ENCODE measurements at regions not wholly inside any gene's neighbourhood (a gene's known extent, or its start where the extent isn't known, plus 50 kb on each side); places are given as distances from the start of the nearest gene placed in this dataset.
"Not testable (repeated sequence)": the region's sequence is repeated elsewhere in the genome, so short reads cannot be mapped to it uniquely, and the experiment has no call there.

- intact Hi-C loops (cut with micrococcal nuclease) = no loop called here
- Mint-ChIP-seq H3K9me3 (no peaks in the 10 kb centered on the region), H3K4me3 (no peak overlapping the region), H3K36me3 (ENCODE audit: low read depth) (peaks cover 5% of the 10 kb centered on the region), H3K27me3 (ENCODE audit: insufficient read depth) (no peaks in the 10 kb centered on the region), H3K27ac (no peak overlapping the region), H3K4me1 (ENCODE audit: low read depth) (peaks cover 42% of the 10 kb centered on the region)
- DNase-seq (ENCODE audit: low spot score) = no peak
Measured at GRCh38 chr6:27124252-27124657, 123.2 kb upstream of the PRSS16 start.

- intact Hi-C loops (cut with micrococcal nuclease) = no loop called here
Measured at GRCh38 chr6:27126046-27126814, 121.3 kb upstream of the PRSS16 start.

GRCh38 chr6:27126815-27127537 is 120.5 kb upstream of the PRSS16 start:
- peak overlapping the region; percentile 88 for H3K4me3 Mint-ChIP-seq
- no peaks in the 10 kb centered on the region for H3K27me3 Mint-ChIP-seq (ENCODE audit: insufficient read depth)
- intact Hi-C loops (cut with micrococcal nuclease) = loop anchor here (1.0 kb wide), 4 partner anchors 31 to 669 kb away; no protein-coding TSS in a partner anchor
- peak; percentile 83 for DNase-seq (ENCODE audit: low spot score)
- H3K36me3 Mint-ChIP-seq (ENCODE audit: low read depth) = peaks cover 5% of the 10 kb centered on the region
- H3K9me3 Mint-ChIP-seq = no peaks in the 10 kb centered on the region
- H3K27ac Mint-ChIP-seq = peak overlapping the region; percentile 90
- peaks cover 37% of the 10 kb centered on the region for H3K4me1 Mint-ChIP-seq (ENCODE audit: low read depth)

More at GRCh38 chr6:27126046-27126814, 121.3 kb upstream of the PRSS16 start:
- H3K27me3 Mint-ChIP-seq (ENCODE audit: insufficient read depth) = no peaks in the 10 kb centered on the region
- H3K9me3 Mint-ChIP-seq = no peaks in the 10 kb centered on the region
- peak overlapping the region; percentile 88 for H3K4me3 Mint-ChIP-seq
- no peak for DNase-seq (ENCODE audit: low spot score)
- H3K4me1 Mint-ChIP-seq (ENCODE audit: low read depth) = peaks cover 37% of the 10 kb centered on the region
- H3K27ac Mint-ChIP-seq = peak overlapping the region; percentile 90
- H3K36me3 Mint-ChIP-seq (ENCODE audit: low read depth) = peaks cover 5% of the 10 kb centered on the region

GRCh38 chr6:27127874-27128273 is 119.6 kb upstream of the PRSS16 start:
- H3K9me3 Mint-ChIP-seq; H3K27ac Mint-ChIP-seq; H3K36me3 Mint-ChIP-seq (ENCODE audit: low read depth); DNase-seq (ENCODE audit: low spot score); H3K27me3 Mint-ChIP-seq (ENCODE audit: insufficient read depth): not testable (repeated sequence)
- intact Hi-C loops (cut with micrococcal nuclease) = loop anchor here (1.0 kb wide), 4 partner anchors 30 to 668 kb away; no protein-coding TSS in a partner anchor
- Mint-ChIP-seq H3K4me1 (ENCODE audit: low read depth) (peaks cover 37% of the 10 kb centered on the region), H3K4me3 (peak overlapping the region; percentile 88)

- DNase-seq (ENCODE audit: low spot score) = no peak
- Mint-ChIP-seq H3K4me1 (ENCODE audit: low read depth) (peaks cover 34% of the 10 kb centered on the region), H3K4me3 (peak overlapping the region; percentile 9), H3K36me3 (ENCODE audit: low read depth) (peaks cover 5% of the 10 kb centered on the region), H3K27ac (no peak overlapping the region), H3K27me3 (ENCODE audit: insufficient read depth) (no peaks in the 10 kb centered on the region), H3K9me3 (no peaks in the 10 kb centered on the region)
- intact Hi-C loops (cut with micrococcal nuclease) = no loop called here
Measured at GRCh38 chr6:27128311-27129094, 119.0 kb upstream of the PRSS16 start.

- Mint-ChIP-seq H3K9me3 (no peaks in the 10 kb centered on the region), H3K4me1 (ENCODE audit: low read depth) (peaks cover 33% of the 10 kb centered on the region), H3K4me3 (no peak overlapping the region), H3K27ac (peak overlapping the region; percentile 8), H3K27me3 (ENCODE audit: insufficient read depth) (no peaks in the 10 kb centered on the region), H3K36me3 (ENCODE audit: low read depth) (peaks cover 5% of the 10 kb centered on the region)
- no peak for DNase-seq (ENCODE audit: low spot score)
- intact Hi-C loops (cut with micrococcal nuclease) = no loop called here
Measured at GRCh38 chr6:27129095-27129815, 118.2 kb upstream of the PRSS16 start.

- H3K9me3 Mint-ChIP-seq = no peaks in the 10 kb centered on the region
- no peak overlapping the region for H3K27ac Mint-ChIP-seq
- peaks cover 5% of the 10 kb centered on the region for H3K36me3 Mint-ChIP-seq (ENCODE audit: low read depth)
- H3K4me3 Mint-ChIP-seq = no peak overlapping the region
- peaks cover 33% of the 10 kb centered on the region for H3K4me1 Mint-ChIP-seq (ENCODE audit: low read depth)
- H3K27me3 Mint-ChIP-seq (ENCODE audit: insufficient read depth) = no peaks in the 10 kb centered on the region
- intact Hi-C loops (cut with micrococcal nuclease) = loop anchor here (2.0 to 5.0 kb wide), 2 partner anchors 533 to 1812 kb away; partner anchors contain the start of gene ABT1
- no peak for DNase-seq (ENCODE audit: low spot score)
Measured at GRCh38 chr6:27129917-27130316, 117.6 kb upstream of the PRSS16 start.

- H3K4me1 Mint-ChIP-seq (ENCODE audit: low read depth) = peaks cover 40% of the 10 kb centered on the region
- no peaks in the 10 kb centered on the region for H3K27me3 Mint-ChIP-seq (ENCODE audit: insufficient read depth)
Measured at GRCh38 chr6:27130668-27131428, 116.7 kb upstream of the PRSS16 start.

GRCh38 chr6:27132282-27132531 is 115.3 kb upstream of the PRSS16 start:
- H3K4me1 Mint-ChIP-seq (ENCODE audit: low read depth) = peaks cover 35% of the 10 kb centered on the region
- not testable (repeated sequence) for H3K36me3 Mint-ChIP-seq (ENCODE audit: low read depth); DNase-seq (ENCODE audit: low spot score); H3K9me3 Mint-ChIP-seq; H3K4me3 Mint-ChIP-seq; H3K27me3 Mint-ChIP-seq (ENCODE audit: insufficient read depth); H3K27ac Mint-ChIP-seq
- intact Hi-C loops (cut with micrococcal nuclease) = loop anchor here (1.0 to 5.0 kb wide), 15 partner anchors 14 to 1810 kb away; partner anchors contain the start of gene ZNF184

More at GRCh38 chr6:27130668-27131428, 116.7 kb upstream of the PRSS16 start:
- no peak overlapping the region for H3K27ac Mint-ChIP-seq
- no peak for DNase-seq (ENCODE audit: low spot score)
- H3K9me3 Mint-ChIP-seq = no peaks in the 10 kb centered on the region
- H3K4me3 Mint-ChIP-seq = no peak overlapping the region
- H3K36me3 Mint-ChIP-seq (ENCODE audit: low read depth) = peaks cover 5% of the 10 kb centered on the region
- intact Hi-C loops (cut with micrococcal nuclease) = loop anchor here (1.0 to 5.0 kb wide), 4 partner anchors 27 to 1811 kb away; partner anchors contain the start of gene ABT1

- Mint-ChIP-seq H3K36me3 (ENCODE audit: low read depth) (peaks cover 3% of the 10 kb centered on the region), H3K27me3 (ENCODE audit: insufficient read depth) (no peaks in the 10 kb centered on the region), H3K4me3 (no peak overlapping the region), H3K4me1 (ENCODE audit: low read depth) (peaks cover 34% of the 10 kb centered on the region), H3K27ac (no peak overlapping the region), H3K9me3 (no peaks in the 10 kb centered on the region)
- intact Hi-C loops (cut with micrococcal nuclease) = loop anchor here (1.0 to 5.0 kb wide), 16 partner anchors 14 to 1810 kb away; partner anchors contain the start of gene ZNF184
- peak; percentile 92 for DNase-seq (ENCODE audit: low spot score)
Measured at GRCh38 chr6:27132532-27133280, 114.8 kb upstream of the PRSS16 start.

All from activated T-helper 1 cell treated with anti-CD3 and anti-CD28 coated beads, Interleukin-12 subunit alpha, Interleukin-12 subunit beta, Interleukin-2, Interleukin-4 antibody, amounts not matched to agents 30 ng/mL and 10 ng/mL and 1 ng/mL, durations not matched to agents 14 hours and 24 hours and 36 hours (primary cell).